SK-N-MC (cell line): ENCODE measurements at regions not wholly inside any gene's neighbourhood (a gene's known extent, or its start where the extent isn't known, plus 50 kb on each side); places are given as distances from the start of the nearest gene placed in this dataset.

Source experiments
- DNase-seq: peaks from one replicate; pipeline ENCODE4 v3.0.0-alpha.2; 2011; ENCODE audit warnings: low read depth, low spot score
- H3K27ac ChIP-seq: fragments of 200-600 bp; sonication (generic); 2 replicates; pipeline ENCODE4 v1.5.1; 2016; ENCODE audit warnings: mixed run types
- H3K36me3 ChIP-seq: fragments of 200-600 bp; sonication (generic); 2 replicates; pipeline ENCODE4 v1.6.1; 2017; ENCODE audit warnings: antibody characterized with exemption, low read length, mixed read lengths; ENCODE audit not compliant: insufficient read depth
- H3K4me3 ChIP-seq: fragments of 200-600 bp; sonication (generic); 2 replicates; pipeline ENCODE4 v1.5.1; 2016
- H3K9ac ChIP-seq: fragments of 200-600 bp; sonication (generic); 2 replicates; pipeline ENCODE4 v1.8.0; 2017; ENCODE audit warnings: mixed run types, mixed read lengths; ENCODE audit not compliant: insufficient read length
- H3K9me3 ChIP-seq: fragments of 200-600 bp; sonication (generic); 2 replicates; pipeline ENCODE4 v1.6.1; 2017; ENCODE audit warnings: low read depth, mild to moderate bottlenecking, antibody characterized with exemption, low read length, moderate library complexity, mixed read lengths
- EZH2 ChIP-seq: fragments of 200-600 bp; sonication (generic); IDR thresholded peaks from one replicate; pipeline ENCODE4 v1.6.1; 2017; ENCODE audit warnings: antibody characterized with exemption
- FOXP2 ChIP-seq: optimal IDR thresholded peaks from 2 replicates; pipeline ENCODE3; 2011; ENCODE audit warnings: mild to moderate bottlenecking, moderate library complexity; ENCODE audit not compliant: insufficient read depth; ENCODE audit errors: extremely low read length, control extremely low read depth
- POLR2AphosphoS5 ChIP-seq: IDR thresholded peaks from 2 replicates; pipeline ENCODE4 v1.6.1; 2012; ENCODE audit warnings: mild to moderate bottlenecking, low read depth, low read length, borderline replicate concordance

DNA sequence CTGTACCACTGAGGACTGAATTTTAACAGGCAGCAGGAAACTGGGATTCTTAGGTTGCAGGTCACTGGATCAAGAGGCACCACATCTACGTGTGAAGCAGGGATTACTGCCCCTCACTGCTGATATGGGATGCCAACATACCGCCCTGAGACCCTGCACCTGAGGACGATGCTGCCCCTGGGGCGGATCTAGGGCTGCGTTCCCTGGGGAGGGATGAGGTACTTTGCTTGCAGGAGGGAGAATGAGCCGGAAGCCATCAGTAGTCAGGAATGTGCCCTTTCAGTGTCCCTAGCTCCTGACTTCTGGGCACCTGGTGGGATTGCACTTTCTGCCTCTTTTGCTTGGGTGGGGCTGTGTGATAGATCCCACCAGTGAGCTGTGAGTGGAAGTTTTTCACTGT, 122.8 kb downstream of the RPLP1 start:
- H3K4me3 ChIP-seq, result no peak overlapping the region
- TF ChIP-seq POLR2AphosphoS5 (no peak), FOXP2 (no peak), EZH2 (no peak)
- H3K9ac ChIP-seq, result no peak overlapping the region
- H3K27ac ChIP-seq, result no peak overlapping the region
- DNase-seq, result no peak
- H3K9me3 ChIP-seq, result no peaks in the 10 kb centered on the region
- H3K36me3 ChIP-seq, result no peaks in the 10 kb centered on the region

DNA sequence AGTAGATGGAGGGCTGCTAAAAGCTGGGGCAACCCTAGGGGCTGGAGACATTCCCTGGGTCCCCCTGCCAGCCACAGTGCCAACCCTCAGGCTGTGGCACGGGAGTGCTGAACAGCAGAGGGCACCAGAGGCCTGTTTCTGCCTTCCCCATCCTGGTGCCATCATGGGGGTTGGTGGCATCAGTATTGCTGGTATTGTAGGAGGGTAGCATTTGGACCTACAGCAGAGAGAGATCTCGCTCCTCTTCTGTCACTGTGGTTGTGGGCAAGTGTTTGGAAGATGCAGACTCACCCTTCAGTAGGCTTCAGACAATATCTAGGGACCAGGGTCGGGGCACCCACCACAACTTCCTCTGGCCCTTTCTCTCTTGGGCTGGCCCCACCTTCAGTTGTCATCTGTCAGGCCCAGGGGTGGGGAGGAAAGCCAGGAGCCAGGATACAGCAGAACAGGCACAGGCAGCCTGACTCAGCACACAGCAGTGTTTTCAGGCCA, 123.5 kb downstream of the RPLP1 start:
- TF ChIP-seq FOXP2 (no peak), EZH2 (no peak), POLR2AphosphoS5 (no peak)
- Histone ChIP-seq H3K9me3 (no peaks in the 10 kb centered on the region), H3K9ac (no peak overlapping the region), H3K36me3 (no peaks in the 10 kb centered on the region), H3K4me3 (no peak overlapping the region), H3K27ac (no peak overlapping the region)
- no peak for DNase-seq

DNA sequence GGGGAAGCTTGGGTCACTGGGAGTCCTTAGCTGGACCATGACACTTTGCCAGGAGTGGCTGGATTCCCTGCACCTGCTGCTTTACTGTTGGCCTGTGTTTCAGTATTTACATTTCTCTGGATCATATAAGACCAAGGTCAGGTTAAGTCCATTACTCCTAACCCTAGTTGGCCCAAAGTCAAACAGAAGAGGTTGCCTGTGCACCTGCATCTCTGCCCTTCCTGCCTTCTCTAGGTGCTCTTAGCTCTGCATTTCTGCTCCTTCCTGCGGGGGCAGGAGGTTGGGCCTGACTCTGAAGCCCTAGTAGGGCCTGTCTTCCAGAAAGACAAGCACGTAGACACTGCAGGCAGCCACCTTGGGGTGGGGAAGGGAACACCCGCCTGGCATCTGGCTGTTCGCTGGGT, 124.3 kb downstream of the RPLP1 start:
- Histone ChIP-seq H3K9ac (no peak overlapping the region), H3K9me3 (no peaks in the 10 kb centered on the region), H3K27ac (no peak overlapping the region), H3K4me3 (no peak overlapping the region), H3K36me3 (no peaks in the 10 kb centered on the region)
- no peak for TF ChIP-seq FOXP2
- no peak for TF ChIP-seq EZH2
- TF ChIP-seq POLR2AphosphoS5, result no peak
- no peak for DNase-seq

DNA sequence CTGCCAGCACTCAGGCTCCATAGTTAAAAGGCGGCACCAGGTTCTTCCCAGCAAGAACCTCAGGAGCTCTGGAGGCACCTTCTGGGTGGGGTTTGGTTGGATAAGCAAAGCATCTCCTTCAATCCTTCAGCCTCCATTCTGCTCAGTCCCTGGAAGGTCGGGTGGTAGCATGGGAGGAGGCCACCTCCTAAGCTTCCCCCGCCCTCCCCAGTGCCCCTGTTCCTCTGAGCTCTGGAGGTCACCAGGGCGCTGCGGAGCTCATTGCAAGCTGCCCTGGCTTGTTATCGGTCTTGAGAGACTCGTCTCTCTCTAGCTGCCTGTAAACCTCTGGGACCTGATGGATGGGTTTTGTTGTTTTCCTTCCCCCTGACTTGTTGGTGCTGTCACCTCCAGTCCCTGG, 124.8 kb downstream of the RPLP1 start:
- TF ChIP-seq EZH2 (no peak), POLR2AphosphoS5 (no peak), FOXP2 (no peak)
- no peak overlapping the region for H3K9ac ChIP-seq
- H3K36me3 ChIP-seq, result no peaks in the 10 kb centered on the region
- DNase-seq, result no peak
- H3K4me3 ChIP-seq, result no peak overlapping the region
- H3K9me3 ChIP-seq, result no peaks in the 10 kb centered on the region
- no peak overlapping the region for H3K27ac ChIP-seq

DNA sequence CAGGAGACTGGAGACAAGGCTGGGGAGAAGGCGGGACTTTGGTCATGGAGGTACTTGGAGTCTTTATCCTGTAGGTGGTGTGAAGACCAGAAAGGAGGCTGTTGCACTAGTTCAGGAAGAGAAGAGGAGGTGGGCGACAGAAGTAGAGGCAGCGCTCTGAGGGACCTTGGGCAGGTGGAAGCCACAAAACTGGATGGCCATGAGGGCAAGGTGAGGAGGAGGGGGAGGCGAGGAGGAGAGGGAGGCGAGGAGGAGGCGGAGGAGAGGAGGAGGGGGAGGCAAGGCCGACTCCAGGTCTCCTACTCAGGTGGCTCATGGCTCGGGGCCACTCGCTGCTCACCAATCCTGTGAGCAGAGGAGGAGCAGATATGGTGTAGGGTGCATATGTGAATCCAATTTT, 125.6 kb downstream of the RPLP1 start:
- Histone ChIP-seq H3K9me3 (no peaks in the 10 kb centered on the region), H3K36me3 (no peaks in the 10 kb centered on the region), H3K9ac (no peak overlapping the region), H3K4me3 (no peak overlapping the region), H3K27ac (no peak overlapping the region)
- no peak for DNase-seq
- TF ChIP-seq FOXP2 (no peak), EZH2 (no peak), POLR2AphosphoS5 (no peak)

DNA sequence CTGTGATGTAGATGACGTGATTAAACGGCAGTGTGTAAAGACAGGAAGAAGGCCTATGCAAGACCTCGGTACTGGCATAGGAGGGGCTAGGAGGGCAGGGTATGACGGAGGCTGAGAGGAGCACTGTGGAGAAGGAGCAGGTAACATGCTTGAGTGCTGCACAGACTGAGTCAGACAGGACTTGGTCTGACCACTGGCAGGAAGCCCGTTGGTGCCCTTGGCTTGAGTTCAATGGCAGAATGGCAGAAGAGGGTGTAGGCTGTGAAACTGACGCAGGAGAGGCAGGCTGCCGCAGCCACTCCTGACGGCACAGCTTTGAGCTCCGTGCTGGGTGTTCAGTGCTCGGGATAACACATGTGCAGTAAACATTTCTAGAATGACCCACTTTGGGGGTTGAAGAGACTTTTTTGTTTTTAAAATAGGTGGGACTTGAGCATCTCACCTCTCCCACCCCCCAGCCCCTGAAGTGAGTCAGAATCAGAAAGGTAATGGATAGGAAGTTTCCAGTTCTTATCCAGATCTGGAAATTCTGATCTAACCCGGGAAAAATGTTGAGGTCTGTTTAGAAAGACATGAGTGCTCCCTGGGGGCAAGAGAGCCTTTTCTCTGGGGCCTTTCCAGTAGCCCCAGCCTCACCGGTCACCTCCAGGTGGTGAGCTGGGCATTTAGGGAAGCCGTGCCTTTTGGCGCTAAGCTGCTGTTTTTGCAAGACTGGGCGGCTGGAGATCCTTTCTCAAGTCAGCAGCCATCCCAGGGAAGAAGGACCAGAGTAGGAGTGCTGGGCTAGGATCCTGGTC, 126.4 kb downstream of the RPLP1 start:
- TF ChIP-seq EZH2 (no peak), FOXP2 (no peak), POLR2AphosphoS5 (no peak)
- Histone ChIP-seq H3K36me3 (no peaks in the 10 kb centered on the region), H3K27ac (no peak overlapping the region), H3K4me3 (no peak overlapping the region), H3K9ac (no peak overlapping the region), H3K9me3 (no peaks in the 10 kb centered on the region)
- DNase-seq, result no peak

DNA sequence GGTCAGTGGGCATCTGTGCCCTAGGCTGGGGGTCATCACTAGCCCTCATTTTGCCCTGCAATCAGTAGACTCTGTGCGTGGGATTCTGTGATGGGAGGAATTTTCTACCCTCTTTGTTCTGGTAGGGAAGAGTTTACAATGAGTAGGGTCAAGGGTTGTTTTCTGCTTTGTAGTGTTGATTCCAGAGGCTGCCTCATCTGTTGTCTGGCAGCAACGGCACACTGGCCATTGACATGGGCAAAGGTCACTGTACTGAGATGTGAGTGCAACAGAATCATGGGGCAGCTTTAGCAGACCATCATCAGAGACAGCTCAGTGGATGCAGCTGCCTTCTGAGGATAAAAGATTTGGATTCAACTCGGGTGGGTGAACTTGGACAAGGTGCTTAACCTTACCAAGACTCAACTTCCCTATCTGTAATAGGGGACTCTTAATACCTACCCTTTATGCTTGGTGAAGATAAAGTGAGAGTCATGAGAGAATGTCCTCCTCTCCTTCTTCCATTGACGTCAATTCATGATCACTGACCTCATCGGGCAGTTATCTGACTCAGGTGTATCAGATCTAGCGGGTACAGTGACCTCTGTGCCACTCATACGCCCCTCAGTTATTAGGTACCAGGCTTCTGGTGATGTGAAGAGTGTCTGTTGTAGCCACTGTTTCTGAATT, 127.5 kb downstream of the RPLP1 start:
- H3K9me3 ChIP-seq, result no peaks in the 10 kb centered on the region
- no peak for DNase-seq
- no peak overlapping the region for H3K27ac ChIP-seq
- H3K9ac ChIP-seq, result no peak overlapping the region
- H3K4me3 ChIP-seq, result no peak overlapping the region
- no peak for TF ChIP-seq FOXP2
- TF ChIP-seq EZH2, result no peak
- no peak for TF ChIP-seq POLR2AphosphoS5
- H3K36me3 ChIP-seq, result no peaks in the 10 kb centered on the region

DNA sequence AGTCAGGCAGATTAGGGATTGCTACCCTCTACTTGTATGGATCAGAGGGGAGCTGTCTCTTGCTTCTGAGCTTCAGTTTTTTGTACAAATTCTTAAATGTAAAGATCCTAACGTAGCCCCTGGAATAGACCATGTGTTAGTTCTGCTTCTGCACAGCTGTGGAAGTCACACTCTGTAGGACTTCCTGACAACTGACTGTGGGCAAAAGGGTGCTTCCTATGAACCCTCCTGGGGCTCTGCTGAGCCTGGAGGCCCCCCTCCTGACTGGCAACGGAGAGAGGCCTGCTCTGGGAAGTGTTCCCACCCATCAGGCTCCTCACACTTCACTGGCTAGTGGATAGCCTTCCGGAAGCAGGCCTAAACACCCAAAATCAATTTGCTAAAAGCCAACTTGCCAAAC, 131.0 kb downstream of the RPLP1 start:
- H3K4me3 ChIP-seq, result no peak overlapping the region
- no peaks in the 10 kb centered on the region for H3K9me3 ChIP-seq
- TF ChIP-seq EZH2, result no peak
- no peak for TF ChIP-seq FOXP2
- no peak for TF ChIP-seq POLR2AphosphoS5
- no peak overlapping the region for H3K27ac ChIP-seq
- no peak for DNase-seq
- no peaks in the 10 kb centered on the region for H3K36me3 ChIP-seq
- no peak overlapping the region for H3K9ac ChIP-seq
